ENCODE measurements at regions not wholly inside any gene's neighbourhood (a gene's known extent, or its start where the extent isn't known, plus 50 kb on each side); places are given as distances from the start of the nearest gene placed in this dataset.

- no peak for DNase-seq
These were observed 300.6 kb upstream of the LMCD1 start for GRCh38 chr3:8200996-8201395.

- DNase-seq: peak; percentile 26
These were observed 299.7 kb upstream of the LMCD1 start for GRCh38 chr3:8201886-8202285.

- no peak for DNase-seq
These were observed 297.3 kb upstream of the LMCD1 start for GRCh38 chr3:8204331-8204730.

GRCh38 chr3:8204853-8205650, 296.6 kb upstream of the LMCD1 start:
- no peak for DNase-seq

- no peak for DNase-seq
These were observed 295.7 kb upstream of the LMCD1 start for GRCh38 chr3:8205881-8206280.

GRCh38 chr3:8206971-8207617, 294.5 kb upstream of the LMCD1 start:
- DNase-seq: no peak

- DNase-seq: no peak
These were observed 290.7 kb upstream of the LMCD1 start for GRCh38 chr3:8210882-8211341.

GRCh38 chr3:8212794-8213193, 288.8 kb upstream of the LMCD1 start:
- DNase-seq: no peak

- no peak for DNase-seq
These were observed 288.3 kb upstream of the LMCD1 start for GRCh38 chr3:8213286-8213685.

GRCh38 chr3:8215821-8216220, 285.8 kb upstream of the LMCD1 start:
- no peak for DNase-seq

GRCh38 chr3:8218353-8218940, 283.2 kb upstream of the LMCD1 start:
- DNase-seq: no peak

GRCh38 chr3:8220291-8220690, 281.3 kb upstream of the LMCD1 start:
- no peak for DNase-seq

GRCh38 chr3:8223766-8224165, 277.9 kb upstream of the LMCD1 start:
- DNase-seq: peak; percentile 23

- DNase-seq: no peak
These were observed 276.7 kb upstream of the LMCD1 start for GRCh38 chr3:8224941-8225340.

- no peak for DNase-seq
These were observed 267.7 kb upstream of the LMCD1 start for GRCh38 chr3:8233938-8234337.

- no peak for DNase-seq
These were observed 265.4 kb upstream of the LMCD1 start for GRCh38 chr3:8236264-8236663.

- no peak for DNase-seq
These were observed 263.7 kb upstream of the LMCD1 start for GRCh38 chr3:8237893-8238292.

- DNase-seq: no peak
These were observed 263.2 kb upstream of the LMCD1 start for GRCh38 chr3:8238432-8238831.

- DNase-seq: no peak
These were observed 262.5 kb upstream of the LMCD1 start for GRCh38 chr3:8239095-8239494.

GRCh38 chr3:8239718-8240695, 261.6 kb upstream of the LMCD1 start:
- peak; percentile 43 for DNase-seq

GRCh38 chr3:8246070-8246469, 255.6 kb upstream of the LMCD1 start:
- peak; percentile 48 for DNase-seq

- DNase-seq: no peak
These were observed 248.4 kb upstream of the LMCD1 start for GRCh38 chr3:8253201-8253600.
